ENCODE measurements at regions not wholly inside any gene's neighbourhood (a gene's known extent, or its start where the extent isn't known, plus 50 kb on each side); places are given as distances from the start of the nearest gene placed in this dataset.
A peak's percentile ranks its signal among the peaks of the same experiment; 100 is the strongest.

DNA sequence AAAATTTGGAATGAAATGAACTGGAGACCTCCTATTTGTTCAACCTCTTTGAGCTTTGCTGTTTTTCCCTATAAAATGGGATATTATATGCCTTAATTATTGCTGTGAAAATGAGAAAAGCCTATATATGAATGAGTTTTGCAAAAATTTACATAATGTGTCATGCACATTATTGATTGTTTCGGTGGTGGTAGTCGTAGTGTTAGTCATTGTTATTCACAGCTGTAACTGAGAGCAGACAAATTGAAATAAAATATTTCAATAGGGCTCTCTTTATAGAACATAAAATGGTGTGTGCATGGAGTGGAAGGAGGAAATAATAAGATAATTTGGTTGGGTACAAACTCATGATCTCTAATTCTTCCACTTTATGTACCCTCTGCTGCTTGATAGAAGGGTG, 153.7 kb upstream of the GADL1 start:
- DNase-seq (ENCODE audit: low read depth, low spot score), result no peak

DNA sequence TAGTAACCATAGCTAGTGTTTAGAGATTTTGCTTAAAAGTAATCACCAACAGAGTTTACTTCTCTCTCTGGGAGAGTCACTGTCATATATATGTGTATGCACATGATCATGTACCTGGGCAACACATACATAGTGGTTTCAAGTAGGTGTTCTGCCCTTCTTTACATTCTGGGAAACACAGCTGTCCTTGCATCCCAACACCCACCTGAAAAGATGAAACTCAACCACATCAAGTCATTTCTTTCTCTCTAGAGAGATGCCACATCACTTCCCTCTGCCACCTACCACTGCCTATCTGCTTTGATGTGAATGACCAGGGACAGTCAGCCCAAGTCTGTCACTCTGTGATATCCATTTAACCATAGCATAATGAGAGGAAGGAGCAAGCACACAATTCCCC, 155.8 kb upstream of the GADL1 start:
- DNase-seq (ENCODE audit: low read depth, low spot score), result no peak

DNA sequence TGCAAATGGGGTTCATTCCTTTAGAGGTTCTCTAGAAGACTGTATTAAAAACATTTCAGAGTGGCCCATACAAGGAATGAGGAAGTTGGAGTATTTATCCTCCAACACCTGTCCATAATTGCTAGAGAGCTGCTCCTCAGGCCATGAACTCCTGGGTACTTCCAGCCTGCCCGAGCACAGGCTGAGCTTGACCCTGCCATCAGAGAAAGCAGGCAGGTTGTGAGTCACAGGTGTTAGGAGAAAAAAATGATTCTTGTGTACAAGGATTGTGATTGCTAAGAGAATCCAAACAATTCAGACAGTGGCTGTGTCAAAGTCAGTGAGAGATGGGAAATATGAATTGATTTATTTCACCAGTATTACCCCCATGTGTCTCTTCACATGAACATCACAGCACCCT, 156.8 kb upstream of the GADL1 start:
- DNase-seq (ENCODE audit: low read depth, low spot score), result no peak

DNA sequence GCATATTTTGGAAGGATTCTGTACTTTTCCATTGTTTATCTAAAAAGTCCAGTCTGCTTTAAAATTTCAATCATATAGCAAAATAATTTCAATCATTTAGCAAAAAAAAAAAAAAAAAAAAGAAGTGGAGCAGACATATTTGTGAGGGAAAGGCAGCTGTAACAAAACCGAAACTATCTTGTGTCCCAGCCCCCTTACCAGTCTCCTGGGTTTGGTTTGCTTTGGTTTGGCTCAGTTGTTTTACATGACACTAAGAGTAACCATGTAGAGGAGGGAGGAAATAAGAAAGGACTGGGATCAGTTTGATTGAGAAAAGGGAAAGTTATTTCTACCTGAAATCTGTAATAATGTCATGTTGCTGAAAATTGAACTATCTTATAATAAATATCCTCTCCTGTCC, 158.8 kb upstream of the GADL1 start:
- no peak for DNase-seq (ENCODE audit: low read depth, low spot score)

DNA sequence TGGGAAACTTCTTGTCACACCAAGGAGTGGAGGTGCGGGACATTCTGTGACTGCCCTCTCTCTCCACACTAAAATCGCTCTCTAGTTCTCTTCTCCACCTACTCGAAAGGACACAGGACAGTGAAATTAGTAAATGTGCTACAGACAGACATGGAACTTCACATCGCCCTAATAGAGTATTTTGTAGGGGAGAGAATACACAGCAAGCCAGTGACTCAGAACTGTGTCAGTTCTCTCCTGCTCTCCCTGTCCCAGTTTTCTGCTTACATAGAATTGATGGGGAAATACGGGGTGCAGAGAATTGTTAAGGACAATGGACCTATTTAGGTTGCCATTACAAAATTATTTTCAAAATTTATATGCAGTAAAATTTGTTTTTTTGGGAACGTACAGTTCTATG, 159.6 kb upstream of the GADL1 start:
- no peak for DNase-seq (ENCODE audit: low read depth, low spot score)

DNA sequence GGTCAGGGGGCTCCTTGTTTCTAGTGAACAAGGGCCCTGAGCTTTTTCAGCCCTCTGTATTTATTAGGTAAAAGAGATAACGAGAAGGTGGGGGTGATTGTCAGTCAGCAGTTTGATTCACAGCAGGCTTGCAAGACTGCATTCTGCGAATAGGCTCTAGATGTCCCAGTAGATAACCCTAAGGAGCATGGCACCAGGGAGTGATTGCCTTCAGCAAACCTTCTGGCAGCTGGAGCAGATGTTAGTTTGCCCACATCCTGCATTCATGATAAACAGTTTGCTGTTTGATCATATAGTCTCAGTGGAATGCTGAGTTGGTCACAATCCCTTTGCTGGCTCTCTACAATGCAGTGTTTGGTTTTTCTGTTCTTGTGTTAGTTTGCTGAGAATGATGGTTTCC, 161.3 kb upstream of the GADL1 start:
- DNase-seq (ENCODE audit: low read depth, low spot score), result no peak

DNA sequence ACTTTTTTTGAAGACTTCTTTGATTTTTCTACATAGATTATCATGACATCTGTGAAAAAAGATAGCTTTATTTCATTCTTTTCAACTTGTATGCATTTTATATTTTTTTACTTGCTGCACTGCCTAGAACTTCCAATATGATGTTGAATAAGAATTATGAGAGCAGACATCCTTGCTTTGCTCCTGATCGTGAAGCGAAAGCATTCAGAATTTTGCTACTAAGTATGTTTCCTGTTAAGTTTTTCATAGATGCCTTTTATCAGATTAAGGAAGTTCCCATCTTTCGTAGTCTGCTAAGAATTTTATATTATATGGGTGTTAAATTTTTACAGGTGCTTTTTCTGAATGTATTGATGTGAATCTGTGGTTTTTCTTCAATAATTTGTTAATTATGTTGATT, 163.4 kb upstream of the GADL1 start:
- DNase-seq (ENCODE audit: low read depth, low spot score), result no peak

DNA sequence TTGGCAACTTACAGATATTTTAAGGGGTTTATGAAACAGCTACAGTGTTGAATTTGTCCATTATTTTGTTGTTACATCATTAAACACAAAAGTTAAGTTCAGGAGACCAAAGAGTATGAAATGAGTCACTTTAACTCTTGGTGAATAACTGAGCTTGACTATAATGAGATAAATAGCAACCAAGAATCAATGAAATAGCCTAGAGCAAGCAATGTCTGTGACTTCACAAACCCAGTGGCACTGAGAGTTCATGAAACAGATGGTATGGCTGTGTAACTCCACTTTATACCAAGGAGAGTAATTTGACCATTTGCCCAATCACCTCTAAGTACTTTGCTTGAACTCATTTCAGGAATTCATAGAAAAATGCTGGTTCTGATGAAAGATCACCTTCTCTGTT, 169.6 kb upstream of the GADL1 start:
- no peak for DNase-seq (ENCODE audit: low read depth, low spot score)

DNA sequence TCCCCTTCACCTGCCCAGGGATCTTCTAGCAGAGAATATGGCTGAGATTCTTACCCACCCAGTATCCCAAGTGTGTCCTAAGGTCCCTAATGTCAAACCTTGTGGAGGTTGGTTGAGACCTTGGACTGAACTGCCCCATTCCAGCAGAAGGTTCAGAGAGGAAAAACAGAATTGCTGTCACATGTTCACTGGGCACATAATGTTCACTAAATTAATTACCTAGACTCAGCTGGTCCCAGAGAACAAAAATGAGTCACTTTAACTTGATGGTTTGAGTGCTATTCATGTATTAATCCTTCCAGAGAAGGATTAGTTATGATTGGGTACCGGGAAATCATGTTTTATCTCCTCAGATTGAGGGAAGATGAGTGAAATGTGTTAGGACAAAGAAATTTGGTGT, 171.3 kb upstream of the GADL1 start:
- DNase-seq (ENCODE audit: low read depth, low spot score), result no peak

DNA sequence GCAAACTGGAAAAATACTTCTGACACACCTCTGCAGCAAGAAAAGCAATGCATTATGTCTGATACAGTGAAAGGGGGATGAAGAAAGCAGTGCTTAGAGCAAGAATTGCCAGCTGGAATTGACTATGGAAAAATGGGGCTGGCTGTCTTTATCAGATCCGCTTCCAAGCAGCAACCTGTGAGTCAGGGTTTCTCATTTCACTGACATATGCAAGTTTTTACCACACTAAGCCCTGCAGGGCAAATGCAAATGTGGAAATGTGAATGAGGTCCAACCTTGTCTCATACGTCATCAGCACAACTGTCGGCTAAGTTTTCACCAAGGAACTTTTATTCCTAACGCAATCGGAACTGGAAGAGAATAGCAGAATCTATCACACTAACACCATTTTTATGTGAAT, 172.5 kb upstream of the GADL1 start:
- peak; percentile 13 for DNase-seq (ENCODE audit: low read depth, low spot score)

DNA sequence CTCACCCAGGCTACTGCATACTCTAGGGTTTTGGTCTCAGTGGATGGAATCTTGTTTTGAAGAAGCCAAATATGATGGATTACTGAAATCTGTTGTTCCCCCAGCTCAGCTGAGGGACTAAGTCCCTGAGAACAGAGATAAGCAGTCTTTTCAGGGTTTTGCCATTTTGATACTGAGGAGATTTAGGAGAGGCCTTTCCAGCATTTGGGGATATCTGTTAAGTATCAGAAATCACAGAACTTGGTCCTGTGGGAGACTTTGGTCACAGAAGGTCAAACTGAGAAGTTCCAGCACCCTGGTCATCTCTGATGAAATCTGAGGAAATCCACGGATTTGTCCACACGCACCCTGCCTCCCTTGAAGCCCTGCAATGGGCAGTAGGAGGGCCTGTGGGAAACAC, 181.0 kb upstream of the GADL1 start:
- DNase-seq (ENCODE audit: low read depth, low spot score), result no peak

DNA sequence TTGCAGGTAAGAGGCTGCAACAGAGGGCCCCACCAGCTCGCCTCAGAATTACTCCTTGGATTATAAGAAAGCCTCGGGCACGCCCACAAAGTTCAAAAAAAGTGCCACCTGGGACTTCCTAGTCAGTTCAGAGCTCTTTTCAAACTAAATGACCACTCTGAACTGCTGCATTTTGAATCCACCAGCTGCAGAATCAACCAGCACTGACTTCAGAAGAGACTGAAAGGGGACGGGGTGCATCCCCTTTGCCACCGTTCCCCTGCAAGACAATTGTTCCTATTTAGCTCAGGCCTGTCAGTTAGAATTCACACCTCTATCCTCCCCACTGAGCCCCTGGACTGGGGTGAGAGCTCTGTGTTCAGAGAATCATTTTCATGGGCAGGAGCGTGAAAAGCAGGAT, 181.4 kb upstream of the GADL1 start:
- DNase-seq (ENCODE audit: low read depth, low spot score), result no peak

DNA sequence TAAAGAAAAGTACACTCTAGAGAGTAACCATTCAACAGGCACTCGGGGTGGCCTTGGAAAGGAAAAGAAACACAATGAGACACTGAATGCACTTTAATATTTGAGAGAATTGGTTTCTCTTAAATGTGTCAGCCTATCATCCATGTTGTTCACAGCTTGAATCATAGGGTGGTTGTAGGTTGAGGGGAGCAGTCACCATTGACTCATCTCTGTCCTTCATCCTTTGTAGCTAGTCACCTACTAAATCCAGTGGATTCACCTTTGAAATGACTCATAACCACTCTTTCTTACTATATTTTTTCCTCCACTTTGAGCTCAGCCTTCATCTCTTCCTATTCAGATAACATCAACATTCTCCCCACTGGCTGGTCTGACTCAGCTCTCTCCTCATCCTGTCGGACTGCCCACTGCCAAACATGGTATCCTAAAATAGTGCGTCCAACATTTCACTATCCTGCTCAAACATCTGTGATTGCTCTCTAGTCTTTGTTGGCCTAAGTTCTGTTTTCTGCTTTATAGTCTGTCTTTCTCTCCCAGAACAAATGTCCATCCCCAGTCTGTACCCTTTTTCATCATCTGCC, 182.7 kb upstream of the GADL1 start:
- peak; percentile 69 for DNase-seq (ENCODE audit: low read depth, low spot score)

DNA sequence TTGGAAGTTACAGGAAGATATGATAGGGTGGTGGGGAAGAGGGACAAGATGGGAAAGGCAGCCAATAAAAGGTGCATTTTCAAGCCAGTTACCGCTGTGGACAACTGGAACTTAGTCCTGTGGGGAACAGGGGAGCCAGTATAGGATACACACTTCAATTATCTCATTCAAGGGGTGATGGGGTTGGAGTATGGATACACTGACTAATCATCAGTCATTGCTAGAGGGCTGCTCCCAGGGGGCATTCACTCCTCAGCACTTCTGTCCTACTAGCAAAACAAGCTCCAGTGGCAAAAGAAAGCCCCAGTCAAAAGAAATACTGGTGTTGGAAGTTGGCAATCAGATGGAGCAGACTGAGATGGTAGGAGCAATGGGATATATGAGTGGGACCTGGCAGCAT, 183.4 kb upstream of the GADL1 start:
- no peak for DNase-seq (ENCODE audit: low read depth, low spot score)

DNA sequence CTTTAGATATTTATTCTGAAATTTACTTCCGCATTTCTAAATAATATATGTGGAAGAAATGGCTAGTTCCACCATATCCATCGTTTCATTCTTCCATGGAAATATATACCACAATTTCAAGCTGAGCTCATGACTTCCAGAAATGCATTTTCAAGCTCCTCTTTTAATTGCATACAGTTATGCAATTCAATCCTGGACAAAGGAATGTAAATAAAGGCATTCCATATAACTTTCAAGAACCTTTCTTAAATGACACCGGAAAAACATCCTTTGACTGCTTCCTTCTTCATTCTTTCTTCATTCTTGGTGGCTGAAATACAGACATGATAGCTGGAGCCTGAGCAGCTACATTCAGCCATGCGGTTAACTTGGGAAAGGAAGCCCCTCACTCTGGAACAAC, 185.2 kb upstream of the GADL1 start:
- no peak for DNase-seq (ENCODE audit: low read depth, low spot score)

DNA sequence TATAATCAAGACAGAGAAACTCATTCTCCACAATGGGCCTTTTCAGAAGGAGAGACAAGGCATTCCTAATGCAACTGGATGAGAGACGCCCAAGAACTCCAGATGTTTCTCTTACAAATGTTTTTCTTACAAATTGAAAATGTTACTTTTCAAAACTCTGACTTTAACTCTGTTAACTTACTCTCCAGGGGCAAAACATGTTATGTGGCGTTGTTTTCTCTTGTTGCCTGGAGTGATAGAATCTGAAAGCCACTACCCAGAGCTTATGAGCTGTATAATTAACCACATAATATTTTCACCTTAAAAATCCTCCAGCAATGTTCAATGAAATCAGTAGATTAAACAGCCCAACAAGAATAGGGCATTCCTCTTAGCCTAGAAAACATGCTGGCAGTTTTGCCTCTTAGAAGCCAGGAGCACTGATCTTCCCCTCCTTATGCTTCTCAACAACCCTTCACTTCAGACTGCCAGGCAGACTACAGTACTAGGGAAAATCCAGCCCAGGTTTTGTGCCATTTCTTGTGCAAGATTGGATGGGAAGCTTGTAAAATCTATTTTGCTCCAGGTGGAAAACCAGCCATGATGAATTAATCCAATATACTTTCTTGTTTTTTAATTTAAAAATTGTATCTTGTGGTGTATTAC, 186.7 kb upstream of the GADL1 start:
- DNase-seq (ENCODE audit: low read depth, low spot score), result no peak

DNA sequence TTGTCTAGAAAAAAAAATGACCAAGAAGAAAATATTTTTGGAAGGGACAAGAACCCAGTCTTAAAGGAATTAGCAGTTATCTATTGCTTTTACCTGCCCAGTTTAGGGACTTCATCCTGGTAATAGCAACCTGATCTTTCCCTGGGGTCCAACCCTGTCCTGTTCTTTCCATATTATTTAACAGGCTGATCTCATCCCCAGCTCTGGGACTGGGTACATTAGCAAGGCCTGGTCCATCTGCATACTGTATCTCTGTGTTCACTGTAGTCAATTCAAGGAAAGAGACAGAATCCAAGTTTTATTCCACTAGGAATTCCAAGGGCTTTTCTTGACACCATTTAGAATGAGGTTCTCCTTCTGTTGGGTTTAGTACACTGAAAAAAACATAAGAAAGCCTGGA, 191.7 kb upstream of the GADL1 start:
- DNase-seq (ENCODE audit: low read depth, low spot score), result no peak

DNA sequence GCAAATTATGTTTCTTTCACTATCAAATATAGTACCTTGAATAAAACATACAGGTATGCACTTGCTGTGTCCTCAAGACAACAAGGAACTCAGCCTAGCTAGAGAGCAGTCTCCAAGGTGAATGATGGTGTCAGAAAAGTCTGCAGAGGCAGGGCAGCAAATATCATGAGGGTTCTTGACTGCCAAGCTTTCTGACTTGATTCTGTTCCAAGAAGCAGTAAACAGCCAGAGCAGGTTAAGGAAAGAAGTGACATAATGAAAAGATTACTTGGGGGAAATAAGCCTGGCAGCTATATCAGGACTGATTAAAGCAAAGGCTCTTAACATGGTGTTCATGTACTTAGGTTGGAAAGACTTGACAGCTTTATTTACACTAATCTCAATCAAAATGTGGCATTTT, 192.2 kb upstream of the GADL1 start:
- no peak for DNase-seq (ENCODE audit: low read depth, low spot score)

DNA sequence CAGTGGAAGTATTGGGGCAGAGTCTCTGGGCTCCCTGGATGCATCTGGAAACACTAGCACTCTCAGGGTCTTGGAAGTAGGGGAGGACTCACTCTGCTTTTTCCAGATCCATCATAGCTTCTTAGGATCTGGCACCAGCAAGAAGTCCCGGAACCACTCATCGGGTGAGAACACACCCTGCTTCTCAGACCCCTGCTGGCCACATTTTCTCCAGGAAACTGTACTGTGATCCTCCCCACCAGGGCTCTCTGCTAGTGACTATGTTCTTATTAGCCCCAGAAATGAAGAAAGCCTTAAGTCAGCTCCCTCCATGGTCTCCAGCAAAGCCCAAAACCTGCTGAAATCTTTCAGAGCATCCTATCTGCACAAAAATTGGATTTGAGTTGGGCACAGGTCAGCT, 197.3 kb upstream of the GADL1 start:
- no peak for DNase-seq (ENCODE audit: low read depth, low spot score)

DNA sequence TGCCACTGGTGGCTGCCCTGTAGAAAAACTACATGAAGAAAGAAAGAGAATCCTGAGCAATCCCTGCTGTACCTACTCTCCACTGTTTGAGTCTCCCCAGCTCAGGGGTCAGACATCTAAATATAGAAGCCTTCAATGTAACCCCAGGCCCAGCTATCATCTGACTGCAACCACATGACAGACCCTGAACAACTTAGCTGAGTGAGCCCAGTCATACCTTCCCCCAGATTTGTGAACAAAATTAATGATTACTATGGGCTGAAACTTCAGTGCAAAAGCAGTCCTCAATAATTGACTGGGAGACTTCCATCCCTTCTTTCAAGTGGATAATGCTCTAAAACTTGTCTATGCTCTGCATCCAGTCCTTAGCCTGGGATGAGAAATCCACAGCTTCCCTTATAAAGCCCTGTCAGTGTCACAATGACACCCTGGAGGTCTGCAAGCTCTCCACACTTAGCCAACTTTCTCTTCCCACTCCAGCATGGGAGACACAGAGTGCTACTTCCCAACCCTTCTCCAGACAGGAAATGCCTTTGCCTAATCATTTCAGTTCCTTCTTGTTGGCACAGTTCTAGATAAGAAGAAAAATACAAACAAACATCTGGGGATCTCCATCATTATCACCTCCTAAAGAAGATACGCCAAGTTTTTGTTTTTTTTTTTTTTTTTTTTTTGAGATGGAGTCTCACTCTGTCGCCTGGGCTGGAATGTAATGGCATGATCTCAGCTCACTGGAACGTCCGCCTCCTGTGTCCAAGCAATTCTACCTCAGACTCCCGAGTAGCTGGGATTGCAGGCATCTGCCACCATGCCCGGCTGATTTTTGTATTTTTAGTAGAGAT, 198.5 kb upstream of the GADL1 start:
- peak; percentile 60 for DNase-seq (ENCODE audit: low read depth, low spot score)

DNA sequence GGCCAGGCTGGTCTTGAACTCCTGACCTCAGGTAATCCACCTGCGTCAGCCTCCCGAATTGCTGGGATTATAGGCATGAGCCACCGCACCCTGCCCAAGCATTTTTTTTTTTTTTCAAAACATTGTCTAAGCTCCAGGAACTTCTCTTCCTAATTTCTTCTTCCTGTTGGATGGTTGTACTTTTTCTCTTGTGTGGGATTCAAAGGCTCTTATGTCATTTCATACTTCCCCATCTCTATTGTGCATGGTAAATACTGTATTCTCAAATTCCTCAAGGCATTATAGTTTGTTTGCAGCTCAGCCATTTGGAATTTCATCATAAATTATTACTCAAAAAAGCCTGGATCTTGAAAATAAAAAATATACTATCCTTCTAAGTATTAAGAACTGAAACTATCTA, 199.1 kb upstream of the GADL1 start:
- DNase-seq (ENCODE audit: low read depth, low spot score), result no peak

DNA sequence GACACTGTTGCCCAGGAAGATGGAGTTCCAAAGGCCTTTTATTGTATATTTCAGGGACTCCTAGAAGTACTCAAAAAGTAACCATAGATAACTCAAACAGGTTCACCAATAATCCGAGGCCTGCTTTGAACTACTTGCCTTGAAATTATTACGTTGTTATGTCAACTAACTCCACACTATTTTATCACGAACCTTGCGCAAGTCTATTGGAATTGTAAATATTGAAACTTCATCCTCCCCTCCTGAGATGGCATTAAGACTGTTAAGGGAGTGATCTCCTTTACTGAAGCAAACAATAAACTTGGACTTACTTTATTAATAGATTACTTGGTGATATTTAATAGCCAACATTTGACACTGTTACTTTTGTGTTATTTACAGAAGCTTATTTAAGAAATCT, 199.6 kb upstream of the GADL1 start:
- no peak for DNase-seq (ENCODE audit: low read depth, low spot score)

DNA sequence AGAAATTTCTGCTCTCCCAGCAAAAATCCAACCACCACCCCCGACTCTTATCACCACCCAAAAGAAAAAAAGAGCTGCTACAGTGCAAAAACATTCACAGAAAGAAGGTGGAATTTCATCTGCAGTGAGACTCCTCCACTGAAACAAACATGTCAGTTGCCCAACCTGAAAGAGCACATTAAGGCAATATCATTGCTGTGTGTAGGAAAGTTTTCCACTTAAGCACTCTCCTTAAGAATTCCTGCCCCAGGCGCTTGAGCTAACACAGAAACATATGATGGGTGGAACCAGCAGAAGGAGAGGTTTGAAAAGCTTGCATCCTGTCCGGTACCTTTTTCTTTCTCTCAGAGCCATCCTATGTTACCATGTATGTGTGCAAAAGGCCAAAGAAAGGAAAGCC, 200.8 kb upstream of the GADL1 start:
- DNase-seq (ENCODE audit: low read depth, low spot score), result no peak

Data from pulmonary artery endothelial cell (primary cell).